HCT116 (cell line): ENCODE measurements at regions not wholly inside any gene's neighbourhood (a gene's known extent, or its start where the extent isn't known, plus 50 kb on each side); places are given as distances from the start of the nearest gene placed in this dataset.

ENCODE experiments used
- ATAC-seq: fragments of 200-7000 bp; cut with Tn5 transposase; 2 replicates; pipeline ENCODE4 v1.9.1; 2020; ENCODE audit warnings: mild to moderate bottlenecking, moderate library complexity
- BruUV-seq: library from RNA; stranded (reverse); fragments of 400-500 nt; replicated peaks from 2 replicates; lab custom pipeline; 2021; lab: Mats Ljungman, UMichigan
- CTCF ChIA-PET: fragments of 300-600 bp; sonication (Branson Sonifier 250); formaldehyde crosslinking; loops from one replicate; lab custom pipeline; 2021; ENCODE audit warnings: antibody characterized with exemption; lab: Charles Lee
- POLR2A ChIA-PET: fragments of 300-600, 350-600 bp; sonication (Branson Sonifier 250); formaldehyde crosslinking; loops from one replicate; lab custom pipeline; 2021; ENCODE audit warnings: antibody characterized with exemption; lab: Charles Lee
- RAD21 ChIA-PET, 2 experiments: fragments of 300-600 bp; sonication (Branson Sonifier 250); formaldehyde crosslinking; loops; one replicate each; lab custom pipeline; 2023; ENCODE audit warnings: low total read pairs in 2 of 2; ENCODE audit not compliant: uncharacterized antibody in 2 of 2, unreplicated experiment in 2 of 2, low non-redundant PET in 1 of 2; lab: Charles Lee
- DNase-seq: peaks from one replicate; pipeline ENCODE4 v3.0.0-alpha.2; 2010; ENCODE audit warnings: low read depth, low spot score
- H2AFZ ChIP-seq: fragments of 200-600 bp; shearing (Covaris generic), sonication (generic); 2 replicates; pipeline ENCODE4 v1.6.1; 2017; ENCODE audit warnings: low read depth, mixed run types, mixed read lengths, antibody characterized with exemption, low read length; ENCODE audit not compliant: poor library complexity, severe bottlenecking
- H3K27ac ChIP-seq: 2 replicates; pipeline ENCODE4 v1.5.1; 2012; ENCODE audit warnings: low read depth, low read length
- H3K27me3 ChIP-seq: fragments of 200-600 bp; sonication (generic); 2 replicates; pipeline ENCODE4 v1.6.1; 2016; ENCODE audit warnings: mixed run types, low read length, mixed read lengths; ENCODE audit not compliant: insufficient read depth
- H3K36me3 ChIP-seq, 2 experiments: fragments of 200-500 bp in 1 of 2; fragments of 200-600 bp in 1 of 2; sonication (Bioruptor generic) in 1 of 2; sonication (generic) in 1 of 2; 2 replicates each; pipeline versions ENCODE4 v1.5.1 to v1.6.1; 2014 to 2016; ENCODE audit warnings: low read length in 2 of 2, inconsistent platforms in 1 of 2, mixed read lengths in 1 of 2, mixed run types in 1 of 2; ENCODE audit not compliant: insufficient read depth in 2 of 2, control insufficient read depth in 1 of 2
- H3K4me1 ChIP-seq, 2 experiments: fragments of 200-600 bp in 1 of 2; sonication (generic) in 1 of 2; 2 replicates each; pipeline versions ENCODE4 v1.5.1 to v1.6.1; 2012 to 2017; ENCODE audit warnings: low read length in 2 of 2, inconsistent platforms in 1 of 2, mild to moderate bottlenecking in 1 of 2, mixed read lengths in 1 of 2, mixed run types in 1 of 2, moderate library complexity in 1 of 2; ENCODE audit not compliant: insufficient read depth in 2 of 2, control insufficient read depth in 1 of 2
- H3K4me2 ChIP-seq: fragments of 200-600 bp; sonication (generic); 2 replicates; pipeline ENCODE4 v1.6.1; 2017; ENCODE audit warnings: mixed run types, low read length, mixed read lengths
- H3K4me3 ChIP-seq, 2 experiments: fragments of 200-600 bp in 1 of 2; sonication (generic) in 1 of 2; replicated peaks in 1 of 2; 2 replicates each; pipeline ENCODE4 v1.5.1; 2011 to 2016; ENCODE audit warnings: low read length in 2 of 2, control low read depth in 1 of 2, low read depth in 1 of 2, mild to moderate bottlenecking in 1 of 2, mixed read lengths in 1 of 2, mixed run types in 1 of 2
- H3K79me2 ChIP-seq: fragments of 200-600 bp; sonication (generic); 2 replicates; pipeline ENCODE4 v1.6.1; 2017; ENCODE audit warnings: mild to moderate bottlenecking, mixed run types, low read length, moderate library complexity, mixed read lengths; ENCODE audit not compliant: insufficient read depth
- H3K9ac ChIP-seq: fragments of 200-600 bp; sonication (generic); 2 replicates; pipeline ENCODE4 v1.6.1; 2016; ENCODE audit warnings: low read length, mixed read lengths
- H3K9me2 ChIP-seq: fragments of 200-600 bp; sonication (generic), shearing (Covaris generic); 2 replicates; pipeline ENCODE4 v1.6.1; 2017; ENCODE audit warnings: mixed run types, mild to moderate bottlenecking, moderate library complexity; ENCODE audit not compliant: insufficient read depth
- H3K9me3 ChIP-seq, 2 experiments: fragments of 200-500 bp in 1 of 2; fragments of 200-600 bp in 1 of 2; sonication (Bioruptor generic) in 1 of 2; sonication (generic) in 1 of 2; 2 replicates each; pipeline ENCODE4 v1.6.1; 2014 to 2017; ENCODE audit warnings: low read length in 2 of 2, mixed read lengths in 2 of 2, inconsistent platforms in 1 of 2, low read depth in 1 of 2, mild to moderate bottlenecking in 1 of 2, mixed run types in 1 of 2, moderate library complexity in 1 of 2; ENCODE audit not compliant: control insufficient read depth in 1 of 2, insufficient read depth in 1 of 2
- H4K20me1 ChIP-seq: fragments of 200-600 bp; sonication (generic), shearing (Covaris generic); 2 replicates; pipeline ENCODE4 v1.6.1; 2017; ENCODE audit warnings: mixed run types, mild to moderate bottlenecking, moderate library complexity; ENCODE audit not compliant: insufficient read depth
- ATF3 ChIP-seq: IDR thresholded peaks from 2 replicates; pipeline ENCODE4 v1.6.1; 2012
- CEBPB ChIP-seq: IDR thresholded peaks from 2 replicates; pipeline ENCODE4 v1.6.1; 2012; ENCODE audit warnings: low read depth
- EGR1 ChIP-seq: IDR thresholded peaks from 2 replicates; pipeline ENCODE4 v1.6.1; 2012; ENCODE audit warnings: low read depth
- ELF1 ChIP-seq: IDR thresholded peaks from 2 replicates; pipeline ENCODE4 v1.6.1; 2012; ENCODE audit warnings: low read depth, borderline replicate concordance
- EZH2 ChIP-seq: fragments of 200-600 bp; sonication (generic); IDR thresholded peaks from 2 replicates; pipeline ENCODE4 v1.6.1; 2017; ENCODE audit warnings: antibody characterized with exemption, mixed run types
- EZH2phosphoT487 ChIP-seq: fragments of 200-600 bp; IDR thresholded peaks from 2 replicates; pipeline ENCODE4 v1.6.1; 2018; ENCODE audit warnings: antibody characterized with exemption, borderline replicate concordance
- JUND ChIP-seq: IDR thresholded peaks from 2 replicates; pipeline ENCODE4 v1.6.1; 2012
- MAX ChIP-seq: IDR thresholded peaks from 2 replicates; pipeline ENCODE4 v1.6.1; 2012
- RAD21 ChIP-seq: IDR thresholded peaks from 2 replicates; pipeline ENCODE4 v1.6.1; 2012; ENCODE audit warnings: low read depth, mild to moderate bottlenecking
- REST ChIP-seq: IDR thresholded peaks from 2 replicates; pipeline ENCODE4 v1.6.1; 2012; ENCODE audit warnings: low read depth
- SIN3A ChIP-seq: IDR thresholded peaks from 2 replicates; pipeline ENCODE4 v1.6.1; 2012; ENCODE audit warnings: low read depth
- SP1 ChIP-seq: IDR thresholded peaks from 2 replicates; pipeline ENCODE4 v1.6.1; 2012; ENCODE audit warnings: low read depth
- SRF ChIP-seq: IDR thresholded peaks from 2 replicates; pipeline ENCODE4 v1.6.1; 2012; ENCODE audit warnings: low read depth
- TCF7L2 ChIP-seq: IDR thresholded peaks from 2 replicates; pipeline ENCODE4 v1.7.0; 2011; ENCODE audit warnings: borderline replicate concordance, inconsistent platforms; ENCODE audit not compliant: insufficient read depth, insufficient read length; ENCODE audit errors: extremely low read depth
- YY1 ChIP-seq: IDR thresholded peaks from 2 replicates; pipeline ENCODE4 v1.6.1; 2011; ENCODE audit warnings: low read length, low read depth, moderate library complexity, mild to moderate bottlenecking; ENCODE audit not compliant: insufficient replicate concordance; ENCODE audit errors: extremely low read depth
- ZFX ChIP-seq: fragments of 450-650 bp; IDR thresholded peaks from 2 replicates; pipeline ENCODE4 v1.6.1; 2017
- ZNF274 ChIP-seq: fragments of 200-500 bp; sonication (Bioruptor generic); IDR thresholded peaks from 2 replicates; pipeline ENCODE4 v1.6.1; 2014; ENCODE audit warnings: mild to moderate bottlenecking, low read depth, low read length, inconsistent platforms
- intact Hi-C: fragments of 100-400 bp; cut with micrococcal nuclease; formaldehyde crosslinking; loops from 2 replicates; pipeline ENCODE4 v1.10.0; 2022

GRCh38 chr2:139162456-139162855, 382.3 kb upstream of the NXPH2 start:
- DNase-seq: no peak
- no TSS peak for BruUV-seq
- Histone ChIP-seq H3K9ac (no peak overlapping the region), H3K27me3 (no peaks in the 10 kb centered on the region), H3K4me3 (no peak overlapping the region), H3K9me2 (no peaks in the 10 kb centered on the region), H3K79me2 (no peaks in the 10 kb centered on the region), H3K9me3 (no peaks in the 10 kb centered on the region)
- no peak for ATAC-seq
- POLR2A ChIA-PET: no interaction called here
- TF ChIP-seq ATF3: no peak
- TF ChIP-seq REST: no peak
- no peak for TF ChIP-seq SIN3A
- no peak for TF ChIP-seq TCF7L2
- no peak for TF ChIP-seq ZFX
- no peak for TF ChIP-seq CEBPB
- no peak for TF ChIP-seq RAD21
- no peak for TF ChIP-seq MAX
- no peak for TF ChIP-seq EGR1
- TF ChIP-seq SP1: no peak
- TF ChIP-seq YY1: no peak
- TF ChIP-seq JUND: no peak
- TF ChIP-seq ELF1: no peak
- TF ChIP-seq ZNF274: no peak
- TF ChIP-seq EZH2phosphoT487: no peak
- no peak for TF ChIP-seq SRF
- no peak for TF ChIP-seq EZH2
- TF ChIP-seq, all 23 proteins: peak for 0
- ChIA-PET CTCF (no interaction called here), RAD21 (no interaction called here)
- no peak overlapping the region for H3K4me2 ChIP-seq
- H2AFZ ChIP-seq: no peak overlapping the region
- H3K36me3 ChIP-seq: no peaks in the 10 kb centered on the region
- intact Hi-C loops: no loop called here
- H3K4me1 ChIP-seq: no peaks in the 10 kb centered on the region
- H3K27ac ChIP-seq: no peak overlapping the region
- no peaks in the 10 kb centered on the region for H4K20me1 ChIP-seq
